GM18909 (cell line): ENCODE measurements at regions not wholly inside any gene's neighbourhood (a gene's known extent, or its start where the extent isn't known, plus 50 kb on each side); places are given as distances from the start of the nearest gene placed in this dataset.

Source experiments
- ATAC-seq: cut with Tn5 transposase; IDR thresholded peaks from one replicate; pipeline ENCODE4 v1.9.1; 2021; ENCODE audit warnings: mild to moderate bottlenecking; ENCODE audit not compliant: unreplicated experiment, poor library complexity

DNA sequence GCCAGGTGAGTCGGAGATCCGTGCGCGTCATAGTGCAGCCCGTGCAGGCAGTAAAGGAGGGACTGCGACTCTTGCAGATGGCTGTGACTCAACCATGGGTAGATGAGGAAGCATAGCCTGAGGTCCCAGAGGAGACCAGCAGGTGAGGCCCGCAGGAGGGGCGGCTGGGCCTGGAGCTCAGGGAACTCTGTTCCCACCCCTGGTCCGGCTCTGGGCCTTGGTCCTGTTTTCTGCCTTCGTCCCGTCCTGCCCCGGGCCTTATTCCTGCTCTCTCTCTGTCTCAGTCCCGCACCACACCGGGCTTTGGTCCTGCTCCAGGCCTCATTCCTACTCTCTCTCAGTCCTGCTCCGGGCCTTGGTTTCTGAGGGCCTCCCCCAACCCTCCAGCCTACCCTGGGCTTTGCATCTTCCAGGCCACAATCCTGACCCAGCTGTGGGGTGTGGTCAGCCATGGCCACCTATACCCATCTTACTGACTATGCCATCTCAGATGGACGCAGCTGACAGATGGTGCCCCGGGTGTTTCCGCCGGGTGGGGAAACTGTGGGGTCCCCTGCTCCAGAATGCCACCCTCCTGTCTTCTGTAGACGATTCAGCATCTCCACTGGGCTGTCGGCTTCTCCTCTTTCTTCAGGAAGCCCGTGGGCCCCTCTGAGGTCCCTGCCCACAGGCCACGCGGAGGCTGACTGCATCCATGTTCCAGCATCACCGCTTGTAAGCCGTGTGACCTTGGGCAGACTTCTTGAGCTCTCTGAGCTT lies 1134.1 kb downstream of the BRD1 start:
- no peak for ATAC-seq

DNA sequence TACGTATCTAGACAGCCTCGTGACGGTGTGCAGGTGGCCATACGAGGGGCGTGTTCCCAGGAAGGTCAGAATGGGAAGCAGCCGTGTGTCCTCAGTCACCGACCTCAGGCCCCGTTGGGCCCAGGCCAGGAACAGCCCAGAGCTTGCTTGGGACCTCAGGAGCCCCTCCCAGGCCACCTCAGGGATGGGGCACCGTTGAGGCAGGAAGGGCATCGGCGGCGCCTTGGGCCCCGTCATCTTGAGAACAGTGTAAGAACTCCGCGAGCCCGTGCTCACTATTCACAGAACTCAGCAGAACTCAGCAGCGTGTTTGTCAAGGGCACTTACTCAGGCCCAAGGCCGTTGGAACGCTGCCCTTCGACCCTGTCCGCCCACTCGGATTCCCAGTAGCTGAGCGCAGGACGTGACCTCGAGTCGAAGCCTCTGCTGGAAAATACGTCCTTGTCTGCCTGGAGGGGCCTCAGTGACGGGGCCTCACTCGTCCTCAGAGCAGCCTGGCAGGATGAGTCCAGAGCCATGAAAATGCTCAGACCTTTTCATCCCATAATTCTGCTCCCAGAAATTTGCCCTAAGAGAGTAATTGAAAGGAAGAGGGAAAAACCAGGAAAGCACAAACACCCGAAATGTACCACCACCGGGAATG lies 1134.8 kb downstream of the BRD1 start:
- no peak for ATAC-seq

DNA sequence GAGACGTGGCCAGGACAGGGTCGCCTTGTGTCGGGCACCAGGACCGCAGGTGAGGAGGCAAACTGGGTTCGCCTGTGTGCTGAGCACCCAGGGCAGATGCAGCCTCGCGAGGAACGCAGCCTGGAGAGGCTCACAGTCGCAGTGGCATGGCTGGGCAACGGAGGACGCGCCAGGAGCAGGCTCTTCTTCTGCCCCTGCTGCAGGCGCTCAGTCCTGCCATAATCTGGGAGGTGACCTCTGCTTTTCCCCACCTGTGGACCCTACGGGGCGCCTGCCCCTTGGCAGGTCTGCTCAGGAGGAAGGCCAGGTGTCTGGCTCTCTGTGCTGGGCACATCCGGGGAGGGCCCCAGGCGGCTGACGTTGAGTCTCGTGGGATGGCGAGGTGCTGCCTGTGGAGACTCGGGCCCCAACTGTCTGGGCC lies 1136.2 kb downstream of the BRD1 start:
- ATAC-seq: no peak

- ATAC-seq: no peak
Observed at GRCh38 chr22:48690583-48691317, 1136.9 kb downstream of the BRD1 start.

DNA sequence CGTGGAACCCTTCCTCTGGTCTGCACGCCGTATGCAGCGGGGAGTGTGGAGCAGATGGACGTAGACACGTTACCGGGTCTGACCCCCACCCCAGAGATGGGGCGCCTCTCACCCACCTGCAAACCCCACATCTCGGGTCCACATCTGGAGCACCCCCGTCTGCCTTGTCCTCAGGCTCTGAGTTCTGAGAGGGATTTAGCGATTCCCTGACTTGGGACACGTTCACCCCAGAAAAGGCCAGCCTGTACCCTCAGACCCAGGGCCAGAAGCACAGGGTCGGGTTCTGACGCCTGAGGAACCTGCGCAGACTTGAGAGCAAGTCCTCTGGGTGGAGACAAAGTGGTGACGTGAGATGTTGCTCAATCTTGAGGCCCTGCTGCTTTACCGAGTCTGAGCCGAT lies 1138.5 kb downstream of the BRD1 start:
- no peak for ATAC-seq

- no peak for ATAC-seq
Observed at GRCh38 chr22:48688366-48688765, 1139.3 kb downstream of the BRD1 start.

GRCh38 chr22:48687606-48688005 lies 1140.1 kb downstream of the BRD1 start:
- ATAC-seq: no peak

DNA sequence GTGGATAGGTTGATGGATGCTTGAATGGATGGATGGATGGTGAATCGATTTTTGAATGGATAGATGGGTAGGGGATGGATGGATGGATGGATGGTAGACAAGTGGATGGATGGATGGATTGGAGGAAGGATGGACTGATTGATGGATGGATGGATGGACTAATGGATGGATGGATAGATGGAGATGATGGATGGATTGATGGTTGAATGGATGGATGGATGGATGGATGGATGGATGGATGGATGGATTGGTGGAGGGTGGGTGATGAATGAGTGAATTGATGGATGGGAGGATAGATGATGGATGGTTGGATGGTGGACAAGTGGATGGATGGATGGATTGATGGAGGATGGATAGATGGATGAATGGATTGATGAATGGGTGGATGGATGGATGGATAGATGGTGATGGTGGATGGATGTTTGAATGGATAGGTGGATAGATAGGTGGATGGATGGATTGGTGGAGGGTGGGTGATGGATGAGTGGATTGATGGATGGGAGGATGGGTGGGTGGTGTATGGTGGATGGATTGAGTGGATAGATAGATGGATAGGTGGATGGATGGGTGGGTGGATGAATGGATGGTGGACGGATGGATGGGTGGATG lies 1140.9 kb downstream of the BRD1 start:
- no peak for ATAC-seq

DNA sequence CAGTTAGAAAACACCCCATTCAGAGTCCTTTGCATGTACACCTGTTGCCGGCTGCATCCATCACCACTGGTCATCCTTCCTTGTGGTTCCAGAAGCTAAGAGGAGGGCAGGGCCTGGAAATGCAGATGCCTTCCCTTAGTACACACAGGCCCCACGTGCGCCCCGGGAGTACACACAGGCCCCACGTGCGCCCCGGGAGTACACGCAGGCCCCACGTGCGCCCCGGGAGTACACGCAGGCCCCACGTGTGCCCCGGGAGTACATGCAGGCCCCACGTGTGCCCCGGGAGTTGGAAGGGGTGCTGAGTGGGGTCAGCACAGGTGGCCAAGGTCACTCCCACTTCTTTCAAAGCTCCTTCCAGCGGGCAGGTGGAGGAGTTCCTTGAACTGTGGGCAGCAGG lies 1141.9 kb downstream of the BRD1 start:
- no peak for ATAC-seq

DNA sequence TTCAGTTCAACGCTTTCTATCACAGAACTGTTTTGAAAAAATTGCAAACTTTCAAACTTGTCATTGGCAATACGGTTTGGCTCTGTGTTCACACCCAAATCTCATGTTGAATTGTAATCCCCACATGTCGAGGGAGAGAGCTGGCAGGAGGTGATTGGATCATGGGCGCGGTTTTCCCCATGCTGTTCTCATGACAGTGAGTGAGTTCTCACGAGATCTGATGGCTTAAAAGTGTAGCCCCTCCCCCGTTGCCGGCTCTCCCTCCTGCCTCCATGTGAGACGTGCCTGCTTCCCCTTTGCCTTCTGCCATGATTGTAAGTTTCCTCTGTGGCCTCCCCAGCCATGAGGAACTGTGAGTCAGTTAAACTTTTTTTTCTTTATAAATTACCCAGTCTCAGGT lies 1144.0 kb downstream of the BRD1 start:
- ATAC-seq: no peak

GRCh38 chr22:48682504-48682903 lies 1145.2 kb downstream of the BRD1 start:
- no peak for ATAC-seq

DNA sequence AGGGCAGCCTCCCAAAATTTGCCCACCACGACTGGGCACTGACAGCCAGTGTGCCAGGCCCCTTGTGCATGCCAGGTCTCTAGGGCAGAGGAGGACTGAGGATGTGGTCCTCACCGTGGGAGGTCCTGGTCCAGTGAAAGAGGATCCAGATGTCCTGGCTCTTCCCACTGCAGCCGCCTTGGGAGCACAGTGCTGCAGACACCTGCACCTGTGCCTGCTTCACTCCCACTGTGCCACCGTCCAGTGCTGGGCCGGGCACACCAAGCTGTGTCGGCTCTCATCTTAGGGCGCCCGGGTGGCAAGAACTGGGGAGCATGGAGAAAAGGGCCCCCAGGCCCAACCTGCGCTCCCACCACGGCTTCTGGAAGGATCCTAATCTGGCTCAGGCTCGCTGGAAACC lies 1147.1 kb downstream of the BRD1 start:
- ATAC-seq: no peak

DNA sequence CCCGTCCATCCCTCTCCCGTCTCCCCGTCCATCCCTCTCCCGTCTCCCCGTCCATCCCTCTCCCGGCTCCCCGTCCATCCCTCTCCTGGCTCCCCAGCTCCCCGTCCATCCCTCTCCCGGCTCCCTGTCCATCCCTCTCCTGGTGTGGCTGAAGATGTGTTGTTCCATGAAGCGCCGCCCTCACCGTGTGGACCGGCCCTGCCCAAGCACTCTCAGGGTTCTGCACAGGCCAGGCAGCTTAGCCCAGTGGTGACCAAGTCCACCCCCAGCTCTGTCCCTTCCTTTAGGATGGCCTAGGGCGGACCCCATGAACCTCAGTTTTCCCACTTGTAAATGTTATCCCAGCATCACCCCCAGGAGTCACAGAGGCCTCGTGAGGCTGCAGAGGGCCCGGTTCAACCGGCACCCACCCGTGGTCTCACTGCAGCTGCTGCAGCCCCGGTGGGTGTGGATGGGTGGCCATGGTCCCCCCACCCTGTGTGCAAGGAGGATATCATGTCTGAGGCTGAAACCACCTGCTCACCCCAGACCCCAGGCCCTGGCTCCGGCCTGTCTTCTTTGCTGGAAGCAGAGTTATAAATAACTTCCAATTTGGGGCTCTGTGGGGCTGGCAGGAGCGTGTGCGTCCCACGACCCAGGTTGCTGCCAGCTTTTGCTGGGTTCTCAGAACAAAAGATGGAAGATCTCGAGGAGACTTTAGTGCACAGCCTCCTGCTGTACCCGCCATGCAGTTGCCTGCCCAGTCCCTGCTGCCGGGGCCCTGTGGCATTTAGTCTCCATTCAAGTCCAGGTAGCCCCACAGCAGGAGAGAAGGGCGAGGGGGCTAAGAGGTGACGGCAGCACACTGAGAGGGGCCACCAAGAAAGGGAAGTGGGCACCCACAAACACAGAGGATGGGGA lies 1147.8 kb downstream of the BRD1 start:
- no peak for ATAC-seq

DNA sequence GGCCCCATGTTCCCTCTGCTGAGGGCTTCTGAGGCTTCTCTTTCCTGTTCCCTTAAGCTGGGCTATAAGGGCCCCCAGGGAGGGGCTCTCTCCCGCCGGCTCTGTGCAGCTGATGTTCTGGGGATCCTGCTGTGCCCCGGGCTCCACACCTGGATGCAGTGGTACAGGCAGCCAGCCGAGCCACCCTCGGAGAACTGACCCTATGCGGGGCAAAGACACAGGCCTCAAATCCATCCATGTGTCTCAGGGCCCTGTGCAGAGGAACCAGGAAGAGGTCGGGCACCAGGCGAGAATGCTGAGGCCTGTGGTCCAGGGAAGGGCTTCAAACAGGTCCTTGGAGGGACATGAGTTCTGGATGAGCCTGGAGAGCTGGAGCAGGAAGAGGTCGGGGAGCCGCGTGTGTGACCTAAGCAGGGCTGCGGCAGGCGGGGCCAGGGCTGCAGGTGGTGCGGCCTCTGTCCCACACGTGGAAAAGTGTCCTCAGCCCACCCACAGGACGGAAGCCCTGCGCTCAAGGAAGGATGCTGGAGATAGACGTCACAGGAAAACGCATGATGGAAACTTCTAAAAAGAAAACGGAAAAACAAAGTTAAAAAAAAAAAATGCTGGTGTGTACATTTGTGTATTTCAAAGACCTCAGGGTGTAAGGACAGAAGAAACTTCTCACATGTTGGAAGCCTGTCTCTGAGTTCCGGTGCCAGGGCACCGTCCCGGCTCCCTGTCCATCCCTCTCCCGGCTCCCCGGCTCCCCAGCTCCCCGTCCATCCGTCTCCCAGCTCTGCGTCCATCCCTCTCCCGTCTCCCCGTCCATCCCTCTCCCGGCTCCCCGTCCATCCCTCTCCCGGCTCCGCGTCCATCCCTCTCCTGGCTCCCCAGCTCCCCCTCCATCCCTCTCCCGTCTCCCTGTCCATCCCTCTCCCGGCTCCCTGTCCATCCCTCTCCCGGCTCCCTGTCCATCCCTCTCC lies 1149.2 kb downstream of the BRD1 start:
- no peak for ATAC-seq

- ATAC-seq: no peak
Observed at GRCh38 chr22:48677621-48678020, 1150.1 kb downstream of the BRD1 start.

GRCh38 chr22:48677168-48677520 lies 1150.5 kb downstream of the BRD1 start:
- ATAC-seq: no peak

GRCh38 chr22:48676266-48677167 lies 1151.2 kb downstream of the BRD1 start:
- ATAC-seq: no peak

- ATAC-seq: no peak
Observed at GRCh38 chr22:48675830-48676145, 1151.9 kb downstream of the BRD1 start.
